ENCODE measurements at regions not wholly inside any gene's neighbourhood (a gene's known extent, or its start where the extent isn't known, plus 50 kb on each side); places are given as distances from the start of the nearest gene placed in this dataset.

- POLR2A ChIA-PET, result no interaction called here
- no peak for DNase-seq (ENCODE audit: extremely low spot score)
- CTCF ChIA-PET, result interaction anchor here (1.1 to 7.1 kb wide), 11 partner anchors 10 to 952 kb away, joined by 3 to 57 read pairs (median 4); no protein-coding TSS in a partner anchor
- TF ChIP-seq, protein P1, sequence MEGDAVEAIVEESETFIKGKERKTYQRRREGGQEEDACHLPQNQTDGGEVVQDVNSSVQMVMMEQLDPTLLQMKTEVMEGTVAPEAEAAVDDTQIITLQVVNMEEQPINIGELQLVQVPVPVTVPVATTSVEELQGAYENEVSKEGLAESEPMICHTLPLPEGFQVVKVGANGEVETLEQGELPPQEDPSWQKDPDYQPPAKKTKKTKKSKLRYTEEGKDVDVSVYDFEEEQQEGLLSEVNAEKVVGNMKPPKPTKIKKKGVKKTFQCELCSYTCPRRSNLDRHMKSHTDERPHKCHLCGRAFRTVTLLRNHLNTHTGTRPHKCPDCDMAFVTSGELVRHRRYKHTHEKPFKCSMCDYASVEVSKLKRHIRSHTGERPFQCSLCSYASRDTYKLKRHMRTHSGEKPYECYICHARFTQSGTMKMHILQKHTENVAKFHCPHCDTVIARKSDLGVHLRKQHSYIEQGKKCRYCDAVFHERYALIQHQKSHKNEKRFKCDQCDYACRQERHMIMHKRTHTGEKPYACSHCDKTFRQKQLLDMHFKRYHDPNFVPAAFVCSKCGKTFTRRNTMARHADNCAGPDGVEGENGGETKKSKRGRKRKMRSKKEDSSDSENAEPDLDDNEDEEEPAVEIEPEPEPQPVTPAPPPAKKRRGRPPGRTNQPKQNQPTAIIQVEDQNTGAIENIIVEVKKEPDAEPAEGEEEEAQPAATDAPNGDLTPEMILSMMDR (IDR thresholded peaks at IDR 0.05; ENCODE audit: control extremely low read depth, extremely low read depth, low read depth, missing control alignments), result no peak
Measured at GRCh38 chr3:182711261-182711683, 82.0 kb upstream of the ATP11B start.

GRCh38 chr3:182711853-182712252, 81.5 kb upstream of the ATP11B start:
- ChIA-PET POLR2A (no interaction called here), CTCF (interaction anchor here (0.7 to 7.1 kb wide), 11 partner anchors 8 to 952 kb away, joined by 3 to 57 read pairs (median 4); no protein-coding TSS in a partner anchor)
- DNase-seq (ENCODE audit: extremely low spot score), result no peak
- TF ChIP-seq, protein P1 (IDR thresholded peaks at IDR 0.05; ENCODE audit: control extremely low read depth, extremely low read depth, low read depth, missing control alignments), result no peak

DNA sequence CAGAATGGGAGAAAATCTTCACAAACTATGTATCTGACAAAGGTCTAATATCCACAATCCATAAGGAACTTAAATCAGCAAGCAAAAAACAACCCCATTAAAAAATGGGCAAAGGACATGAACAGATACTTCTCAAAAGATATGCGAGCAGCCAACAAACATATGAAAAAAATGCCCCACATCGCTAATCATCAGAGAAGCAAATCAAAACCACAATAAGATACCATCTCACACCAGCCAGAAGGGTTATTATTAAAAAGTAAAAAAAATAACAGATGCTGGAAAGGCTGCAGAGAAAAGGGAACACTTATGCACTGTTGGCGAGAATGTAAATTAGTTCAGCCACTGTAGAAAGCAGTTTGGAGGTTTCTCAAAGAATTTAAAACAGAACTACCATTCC, 80.2 kb upstream of the ATP11B start:
- TF ChIP-seq, protein P1 (IDR thresholded peaks at IDR 0.05; ENCODE audit: control extremely low read depth, extremely low read depth, low read depth, missing control alignments), result no peak
- no peak for DNase-seq (ENCODE audit: extremely low spot score)
- POLR2A ChIA-PET, result no interaction called here
- CTCF ChIA-PET, result interaction anchor here (0.9 to 7.1 kb wide), 17 partner anchors 8 to 671 kb away, joined by 3 to 57 read pairs (median 6); no protein-coding TSS in a partner anchor

DNA sequence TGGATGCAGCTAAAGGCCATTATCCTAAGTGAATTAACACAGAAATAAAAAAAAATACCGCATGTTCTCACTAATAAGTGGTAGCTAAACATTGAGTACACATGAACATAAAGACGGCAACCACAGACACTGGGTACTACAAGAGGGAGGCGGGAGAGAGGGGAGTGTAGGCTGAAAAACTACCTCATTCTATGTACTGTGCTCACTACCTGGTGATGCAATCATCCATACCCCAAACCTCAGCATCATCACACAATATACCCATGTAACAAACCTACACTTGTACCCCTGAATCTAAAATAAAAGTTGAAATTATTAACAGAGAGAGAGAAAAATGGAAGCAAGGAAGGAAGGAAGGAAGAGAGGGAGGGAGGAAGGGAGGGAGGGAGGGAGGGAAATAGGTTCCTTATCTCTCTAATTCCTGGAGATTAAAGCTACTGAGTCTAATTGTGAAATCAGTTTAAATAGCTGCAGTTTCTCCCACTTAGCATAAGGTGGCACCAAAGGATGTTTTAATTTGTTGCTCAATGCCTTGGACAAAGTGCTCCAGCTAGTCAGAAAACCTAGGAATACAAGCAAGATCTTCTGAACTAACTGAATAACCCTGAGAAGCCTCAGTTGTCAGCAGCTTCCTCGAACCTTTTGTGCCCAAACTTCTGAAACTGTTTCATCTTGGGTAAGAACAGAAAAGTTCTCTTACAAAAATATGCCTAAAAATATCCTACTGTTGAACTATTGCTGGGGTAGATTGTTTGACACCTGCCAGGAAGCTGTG, 79.4 kb upstream of the ATP11B start:
- TF ChIP-seq, protein P1 (IDR thresholded peaks at IDR 0.05; ENCODE audit: control extremely low read depth, extremely low read depth, low read depth, missing control alignments), result peak; percentile 83
- peak; percentile 45 for DNase-seq (ENCODE audit: extremely low spot score)
- CTCF ChIA-PET, result interaction anchor here (0.9 to 7.1 kb wide), 30 partner anchors 9 to 670 kb away, joined by 3 to 57 read pairs (median 5); no protein-coding TSS in a partner anchor
- POLR2A ChIA-PET, result no interaction called here

DNA sequence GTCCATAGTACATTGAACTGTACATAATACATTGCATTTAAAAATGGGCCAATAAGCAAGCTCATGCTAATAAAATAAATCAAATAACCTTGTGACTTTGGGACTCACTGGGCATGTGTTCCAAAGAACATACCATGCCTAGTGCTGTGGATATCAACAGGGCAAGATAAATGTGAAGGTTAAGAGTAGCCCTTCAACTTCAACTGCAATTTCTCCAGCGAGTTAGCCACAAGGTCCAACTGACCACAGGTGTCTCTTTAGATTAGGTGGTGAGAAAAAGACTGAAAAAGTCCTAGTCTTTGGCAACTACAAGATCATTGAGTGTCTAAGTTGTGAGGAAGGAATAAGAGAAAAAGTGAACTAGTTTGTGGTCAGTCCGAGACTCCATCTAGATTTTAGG, 78.3 kb upstream of the ATP11B start:
- ChIA-PET POLR2A (no interaction called here), CTCF (interaction anchor here (0.6 to 7.1 kb wide), 26 partner anchors 7 to 727 kb away, joined by 3 to 57 read pairs (median 5); no protein-coding TSS in a partner anchor)
- TF ChIP-seq, protein P1 (IDR thresholded peaks at IDR 0.05; ENCODE audit: control extremely low read depth, extremely low read depth, low read depth, missing control alignments), result no peak
- no peak for DNase-seq (ENCODE audit: extremely low spot score)

GRCh38 chr3:182716114-182716688, 77.1 kb upstream of the ATP11B start:
- ChIA-PET CTCF (interaction anchor here (0.9 to 7.1 kb wide), 15 partner anchors 9 to 668 kb away, joined by 3 to 57 read pairs (median 6); no protein-coding TSS in a partner anchor), POLR2A (no interaction called here)
- TF ChIP-seq, protein P1 (IDR thresholded peaks at IDR 0.05; ENCODE audit: control extremely low read depth, extremely low read depth, low read depth, missing control alignments), result no peak
- DNase-seq (ENCODE audit: extremely low spot score), result no peak
